Activated CD4-positive, alpha-beta T cell treated with anti-CD3 and anti-CD28 coated beads for 36 hours (primary cell): ENCODE measurements at regions not wholly inside any gene's neighbourhood (a gene's known extent, or its start where the extent isn't known, plus 50 kb on each side); places are given as distances from the start of the nearest gene placed in this dataset.
"Not testable (repeated sequence)": the region's sequence is repeated elsewhere in the genome, so short reads cannot be mapped to it uniquely, and the experiment has no call there.

Source experiments
- ATAC-seq: fragments of 200-7000 bp; cut with Tn5 transposase; one replicate; pipeline ENCODE4 v1.10.0; 2021; ENCODE audit warnings: mild to moderate bottlenecking, moderate library complexity
- CTCF ChIA-PET: fragments of 350-600 bp; sonication (Branson Sonifier 250); formaldehyde crosslinking; loops from one replicate; lab custom pipeline; 2021; ENCODE audit warnings: antibody characterized with exemption; lab: Charles Lee
- POLR2A ChIA-PET: fragments of 350-600 bp; sonication (Branson Sonifier 250); formaldehyde crosslinking; loops from one replicate; lab custom pipeline; 2021; ENCODE audit warnings: antibody characterized with exemption, inconsistent platforms; lab: Charles Lee
- DNase-seq: peaks from one replicate; pipeline ENCODE4 v3.0.0-alpha.2; 2020
- H3K27ac Mint-ChIP-seq: one replicate; pipeline ENCODE4 v1.8.0; 2021; ENCODE audit warnings: mixed read lengths
- H3K27me3 Mint-ChIP-seq: one replicate; pipeline ENCODE4 v1.8.0; 2021; ENCODE audit warnings: mixed read lengths
- H3K36me3 Mint-ChIP-seq: one replicate; pipeline ENCODE4 v1.8.0; 2021; ENCODE audit warnings: low read depth, mixed read lengths
- H3K4me1 Mint-ChIP-seq: one replicate; pipeline ENCODE4 v1.8.0; 2021; ENCODE audit warnings: mixed read lengths
- H3K4me3 Mint-ChIP-seq: one replicate; pipeline ENCODE4 v1.8.0; 2021; ENCODE audit warnings: mild to moderate bottlenecking, moderate library complexity, mixed read lengths
- H3K9me3 Mint-ChIP-seq: one replicate; pipeline ENCODE4 v1.8.0; 2021; ENCODE audit warnings: low read depth, mixed read lengths
- intact Hi-C, 2 experiments: fragments of 100-400 bp; cut with DNase I in 1 of 2; cut with micrococcal nuclease in 1 of 2; formaldehyde crosslinking; loops; one replicate each; pipeline versions ENCODE4 v1.14.2 to v1.15.1; 2022 to 2024; cut with DNase I, micrococcal nuclease

DNA sequence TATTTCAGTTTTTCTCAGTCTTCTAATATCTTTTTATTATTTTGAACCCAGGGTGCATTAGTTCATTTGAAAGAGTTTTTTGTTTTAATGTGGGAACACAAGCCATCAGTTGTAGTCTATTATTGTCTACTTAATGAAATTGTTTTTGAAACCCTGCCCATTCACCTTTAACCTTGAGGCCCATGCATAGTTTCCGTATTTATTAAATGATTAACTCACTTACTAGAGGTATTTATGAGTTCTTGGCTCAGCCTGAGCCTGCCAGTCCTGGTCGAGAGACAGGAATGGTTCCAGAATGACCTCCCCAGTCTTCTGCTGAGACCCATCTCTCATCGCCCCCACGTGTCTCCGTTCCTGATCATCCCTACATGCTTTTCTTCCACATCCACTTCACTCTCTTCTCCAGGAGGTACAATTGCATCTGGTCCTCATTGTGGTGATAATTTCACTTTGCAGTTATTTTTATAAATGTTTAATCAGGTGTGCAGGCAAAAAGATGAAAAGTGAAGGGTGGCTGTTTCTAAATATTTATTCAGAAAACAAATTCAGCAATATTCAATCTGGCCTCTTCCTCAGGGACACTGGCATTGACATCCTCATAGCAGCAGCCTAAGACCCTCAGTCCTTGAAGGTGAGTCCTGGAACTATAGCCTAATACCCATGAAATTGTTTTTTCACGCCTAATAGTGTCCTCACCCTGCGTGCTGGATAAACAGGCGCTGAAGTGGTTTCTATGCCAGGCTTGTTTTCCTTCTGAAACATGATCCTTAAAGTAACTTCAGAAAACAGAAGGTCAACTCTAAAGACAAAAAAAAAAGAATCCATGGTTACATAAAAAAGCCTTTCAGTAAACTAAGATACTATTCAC lies 112.8 kb downstream of the KDR start:
- H3K27me3 Mint-ChIP-seq, result no peaks in the 10 kb centered on the region
- ChIA-PET POLR2A (no interaction called here), CTCF (no interaction called here)
- DNase-seq (no peak), ATAC-seq (no peak)
- no peaks in the 10 kb centered on the region for H3K4me1 Mint-ChIP-seq
- no peak overlapping the region for H3K27ac Mint-ChIP-seq
- no peak overlapping the region for H3K4me3 Mint-ChIP-seq
- no peaks in the 10 kb centered on the region for H3K9me3 Mint-ChIP-seq
- intact Hi-C loops, result no loop called here
- no peaks in the 10 kb centered on the region for H3K36me3 Mint-ChIP-seq

DNA sequence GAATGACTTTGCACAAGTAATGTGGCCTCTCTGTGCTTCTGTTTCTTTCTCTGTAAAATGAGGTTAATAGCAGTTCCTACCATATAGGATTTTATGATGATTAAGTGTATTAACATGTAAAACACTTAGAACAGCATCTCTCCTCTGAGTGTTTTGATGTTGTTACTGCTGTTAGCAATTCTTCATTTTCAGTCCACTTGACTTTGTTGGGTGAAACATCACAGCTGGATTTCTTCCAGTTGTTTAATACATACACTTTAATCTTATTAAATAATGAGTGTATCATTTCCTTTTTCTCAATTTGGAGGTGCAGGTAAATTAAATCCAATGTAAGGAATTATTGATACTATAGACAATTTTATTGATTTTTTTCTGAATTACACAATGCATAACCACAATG lies 113.6 kb downstream of the KDR start:
- Mint-ChIP-seq H3K9me3 (no peaks in the 10 kb centered on the region), H3K27ac (no peak overlapping the region), H3K4me3 (no peak overlapping the region), H3K4me1 (no peaks in the 10 kb centered on the region), H3K36me3 (no peaks in the 10 kb centered on the region), H3K27me3 (no peaks in the 10 kb centered on the region)
- POLR2A ChIA-PET, result no interaction called here
- intact Hi-C loops, result no loop called here
- no peak for ATAC-seq
- DNase-seq, result no peak
- CTCF ChIA-PET, result no interaction called here

DNA sequence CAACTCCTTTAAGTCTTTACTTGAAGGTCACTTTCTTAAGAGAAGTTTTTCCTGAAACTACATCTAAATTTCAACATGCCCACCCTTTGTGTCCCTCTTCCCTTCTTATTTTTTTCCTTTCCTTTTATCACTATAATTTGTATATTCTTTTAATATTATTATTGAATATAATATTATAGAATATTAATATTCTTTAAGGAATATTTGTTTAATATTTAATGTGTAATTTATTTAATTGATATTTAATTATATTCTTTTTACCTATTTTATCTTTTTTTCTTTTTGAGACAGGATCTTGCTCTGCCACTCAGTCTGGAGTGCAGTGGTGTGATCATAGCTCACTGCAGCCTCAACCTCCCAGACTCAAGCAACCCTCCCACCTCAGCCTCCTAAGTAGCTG lies 114.8 kb downstream of the KDR start:
- no peaks in the 10 kb centered on the region for H3K4me1 Mint-ChIP-seq
- DNase-seq, result no peak
- H3K9me3 Mint-ChIP-seq, result no peaks in the 10 kb centered on the region
- no peak overlapping the region for H3K27ac Mint-ChIP-seq
- ChIA-PET POLR2A (no interaction called here), CTCF (no interaction called here)
- H3K4me3 Mint-ChIP-seq, result no peak overlapping the region
- intact Hi-C loops, result no loop called here
- no peak for ATAC-seq
- no peaks in the 10 kb centered on the region for H3K27me3 Mint-ChIP-seq
- H3K36me3 Mint-ChIP-seq, result no peaks in the 10 kb centered on the region

DNA sequence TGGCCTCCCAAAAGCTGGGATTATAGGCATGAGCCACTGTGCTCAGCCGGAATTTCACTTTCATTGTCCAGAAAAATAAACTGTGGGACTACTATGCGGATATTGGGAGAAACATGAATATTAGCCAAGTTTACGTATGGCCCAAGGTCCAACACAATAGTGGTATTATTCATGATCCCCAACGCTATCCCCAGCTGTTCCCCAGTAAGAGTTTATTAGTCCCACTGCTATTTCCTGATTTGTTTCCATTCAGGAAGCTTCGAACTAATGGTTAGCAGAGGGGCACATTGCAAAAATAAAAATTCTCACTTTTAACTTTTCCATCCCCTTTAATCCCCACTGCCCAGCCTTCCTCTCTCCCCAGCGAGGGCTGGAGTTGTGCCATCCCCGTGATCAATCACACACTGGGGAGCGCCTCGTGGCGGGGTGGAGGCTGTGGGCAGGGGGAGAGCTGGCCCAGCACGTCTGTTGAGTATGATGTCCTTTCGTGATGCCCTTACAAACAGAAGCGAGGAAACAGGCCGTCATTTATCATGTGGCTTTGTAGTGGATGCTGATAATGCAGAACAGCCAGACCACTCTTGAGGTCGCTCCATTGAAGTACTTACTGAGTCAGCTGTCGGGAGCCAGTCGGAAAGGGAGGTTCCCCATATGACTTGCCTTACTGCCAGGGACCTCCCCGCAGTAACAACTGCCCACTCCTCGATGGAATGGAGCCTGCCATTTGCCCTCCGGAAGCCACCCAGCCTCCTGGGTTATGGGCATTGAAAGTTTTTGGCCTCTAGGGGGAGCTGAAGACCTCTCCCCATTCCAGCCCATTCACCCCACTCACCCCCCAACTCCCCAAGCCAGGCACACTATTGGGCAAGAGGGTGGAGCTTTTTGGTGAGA lies 117.0 kb downstream of the KDR start:
- POLR2A ChIA-PET, result interaction anchor here (0.6 kb wide), 1 partner anchor 720 kb away, joined by 4 read pairs; no protein-coding TSS in a partner anchor
- no peak for ATAC-seq
- Mint-ChIP-seq H3K4me3 (no peak overlapping the region), H3K27me3 (no peaks in the 10 kb centered on the region), H3K9me3 (no peaks in the 10 kb centered on the region), H3K4me1 (no peaks in the 10 kb centered on the region), H3K27ac (no peak overlapping the region), H3K36me3 (no peaks in the 10 kb centered on the region)
- intact Hi-C loops, result no loop called here
- CTCF ChIA-PET, result interaction anchor here (0.5 kb wide), 1 partner anchor 228 kb away, joined by 3 read pairs; no protein-coding TSS in a partner anchor
- DNase-seq, result peak; percentile 11

DNA sequence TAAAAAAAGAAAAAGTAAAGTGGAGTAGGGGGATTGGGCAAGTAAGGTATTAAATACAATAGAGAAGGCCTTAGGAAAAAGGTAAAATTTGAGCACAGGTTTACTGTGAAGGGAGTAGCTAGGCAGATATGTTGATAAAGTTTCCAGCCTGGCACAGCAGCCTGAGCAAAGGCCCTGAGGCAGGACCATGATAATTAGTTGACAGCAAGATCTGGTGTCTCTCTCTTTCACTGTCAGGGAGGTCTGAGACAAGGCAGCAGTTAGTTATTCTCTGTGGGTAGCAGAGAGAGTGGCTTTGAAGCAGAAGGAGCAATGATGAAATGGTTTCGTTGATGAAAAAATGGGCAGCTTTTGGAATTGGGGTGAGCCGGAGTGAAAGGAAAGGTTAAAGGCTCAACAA lies 119.5 kb downstream of the KDR start:
- intact Hi-C loops, result no loop called here
- DNase-seq (no peak), ATAC-seq (no peak)
- H3K36me3 Mint-ChIP-seq, result no peaks in the 10 kb centered on the region
- no peak overlapping the region for H3K27ac Mint-ChIP-seq
- no peaks in the 10 kb centered on the region for H3K4me1 Mint-ChIP-seq
- no peak overlapping the region for H3K4me3 Mint-ChIP-seq
- peaks cover 7% of the 10 kb centered on the region for H3K27me3 Mint-ChIP-seq
- CTCF ChIA-PET, result interaction anchor here (0.6 to 0.7 kb wide), 2 partner anchors 315 to 434 kb away, joined by 3 read pairs; no protein-coding TSS in a partner anchor
- POLR2A ChIA-PET, result no interaction called here
- H3K9me3 Mint-ChIP-seq, result no peaks in the 10 kb centered on the region

DNA sequence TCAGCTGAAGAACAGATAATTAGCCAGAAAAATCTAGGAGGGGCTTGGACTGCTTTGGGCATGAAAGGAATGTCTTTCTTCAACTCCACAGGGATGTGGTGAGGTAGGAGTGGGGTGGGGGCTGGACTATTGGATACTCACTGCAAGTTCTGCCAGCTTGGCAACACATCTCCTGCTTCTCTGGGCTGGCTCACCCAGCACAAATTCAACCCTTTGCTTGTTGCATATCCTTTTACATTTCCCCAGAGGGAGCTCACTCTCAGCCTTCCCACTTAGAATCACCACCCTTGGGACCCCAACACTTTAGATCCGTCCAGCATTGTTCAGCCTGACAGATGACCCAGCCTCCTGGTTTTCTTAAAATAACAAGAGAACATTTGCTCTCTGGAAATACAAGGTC lies 120.6 kb downstream of the KDR start:
- Mint-ChIP-seq H3K27ac (no peak overlapping the region), H3K9me3 (no peaks in the 10 kb centered on the region), H3K4me3 (no peak overlapping the region), H3K36me3 (no peaks in the 10 kb centered on the region), H3K27me3 (peaks cover 12% of the 10 kb centered on the region), H3K4me1 (no peaks in the 10 kb centered on the region)
- CTCF ChIA-PET, result no interaction called here
- intact Hi-C loops, result no loop called here
- ATAC-seq (no peak), DNase-seq (no peak)
- POLR2A ChIA-PET, result no interaction called here

DNA sequence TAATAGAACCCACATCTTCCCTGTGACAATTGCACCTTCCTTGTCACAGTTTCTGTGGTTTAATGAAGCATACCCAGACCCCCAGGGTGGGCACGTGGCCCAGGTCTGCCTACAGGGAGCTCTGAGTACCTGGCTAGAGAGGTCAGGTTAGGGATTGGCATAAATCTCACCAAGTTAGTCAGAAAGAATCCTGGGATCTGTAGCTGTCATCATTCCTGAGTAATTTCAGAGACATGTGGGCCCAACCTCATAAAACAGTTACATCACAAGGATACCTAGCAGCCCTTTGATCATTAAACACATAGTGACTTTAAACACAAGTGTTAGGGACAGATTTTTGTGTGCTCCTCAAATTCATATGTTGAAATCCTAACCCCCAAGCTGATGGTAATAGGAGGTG lies 123.0 kb downstream of the KDR start:
- CTCF ChIA-PET, result no interaction called here

DNA sequence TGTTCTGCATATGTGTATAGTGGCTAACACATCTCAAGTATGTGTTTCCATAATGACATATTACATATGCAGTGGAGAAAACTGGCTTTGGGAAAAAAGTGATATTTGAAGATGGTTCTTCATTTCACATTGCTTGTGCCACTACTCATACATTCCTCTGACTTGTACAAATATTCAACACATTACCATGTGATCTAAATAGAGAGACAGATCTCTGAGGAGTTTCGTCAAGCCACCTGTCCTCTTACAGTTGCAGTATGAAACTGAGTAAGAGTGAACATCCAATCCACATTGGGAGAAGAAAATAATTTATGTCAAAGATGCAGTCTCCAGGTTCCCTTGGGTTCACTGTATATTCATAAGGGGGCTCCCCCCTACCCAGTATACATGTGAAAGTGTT lies 123.9 kb downstream of the KDR start:
- no peak for DNase-seq
- POLR2A ChIA-PET, result no interaction called here
- CTCF ChIA-PET, result no interaction called here
- H3K9me3 Mint-ChIP-seq, result no peaks in the 10 kb centered on the region
- H3K4me3 Mint-ChIP-seq, result no peak overlapping the region
- H3K27me3 Mint-ChIP-seq, result peaks cover 16% of the 10 kb centered on the region
- no peak for ATAC-seq
- no peaks in the 10 kb centered on the region for H3K4me1 Mint-ChIP-seq
- no peak overlapping the region for H3K27ac Mint-ChIP-seq
- intact Hi-C loops, result no loop called here
- H3K36me3 Mint-ChIP-seq, result no peaks in the 10 kb centered on the region

More for the DNA sequence above, 123.0 kb downstream of the KDR start:
- Mint-ChIP-seq H3K4me3 (no peak overlapping the region), H3K27ac (no peak overlapping the region), H3K4me1 (no peaks in the 10 kb centered on the region), H3K27me3 (peaks cover 16% of the 10 kb centered on the region), H3K36me3 (no peaks in the 10 kb centered on the region), H3K9me3 (no peaks in the 10 kb centered on the region)
- intact Hi-C loops, result no loop called here
- POLR2A ChIA-PET, result no interaction called here
- no peak for ATAC-seq
- no peak for DNase-seq

DNA sequence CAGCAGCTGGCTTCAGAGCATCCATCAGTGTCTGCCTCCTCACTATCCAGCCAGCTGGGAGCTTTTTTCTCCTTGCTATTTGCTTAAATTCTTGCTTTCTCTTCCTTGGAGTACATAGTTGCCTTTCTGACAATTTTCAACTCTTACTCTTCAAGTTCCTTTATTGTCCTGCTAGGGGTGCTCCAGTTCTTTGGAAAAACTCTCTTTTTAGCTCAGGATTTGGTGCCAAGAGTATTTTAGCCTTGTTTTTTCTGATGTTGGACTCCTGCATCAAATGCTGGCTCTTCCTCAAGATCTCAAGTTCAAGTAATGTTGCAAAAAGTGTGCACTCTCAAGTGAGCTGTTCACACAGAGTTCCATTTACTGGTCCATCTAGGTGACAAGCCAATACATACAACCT lies 126.4 kb downstream of the KDR start:
- peaks cover 20% of the 10 kb centered on the region for H3K27me3 Mint-ChIP-seq

DNA sequence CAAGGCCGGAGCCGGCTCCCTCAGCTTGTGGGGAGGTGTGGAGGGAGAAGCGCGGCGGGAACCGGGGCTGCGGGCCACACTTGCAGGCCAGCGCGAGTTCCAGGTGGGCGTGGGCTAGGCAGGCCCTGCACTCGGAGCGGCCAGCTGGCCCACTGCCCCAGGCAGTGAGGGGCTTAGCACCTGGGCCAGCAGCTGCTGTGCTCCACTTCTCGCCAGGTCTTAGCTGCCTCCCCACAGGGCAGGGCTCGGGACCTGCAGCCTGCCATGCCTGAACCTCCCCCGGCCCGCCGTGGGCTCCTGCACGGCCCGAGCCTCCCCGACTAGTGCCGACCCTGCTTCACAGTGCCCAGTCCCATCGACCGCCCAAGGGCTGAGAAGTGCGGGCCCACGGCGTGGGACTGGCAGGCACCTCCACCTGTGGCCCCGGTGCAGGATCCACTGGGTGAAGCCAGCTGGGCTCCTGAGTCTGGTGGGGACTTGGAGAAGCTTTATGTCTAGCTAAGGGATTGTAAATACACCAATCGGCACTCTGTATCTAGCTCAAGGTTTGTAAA lies 131.8 kb downstream of the KDR start:
- intact Hi-C loops, H3K27ac Mint-ChIP-seq, DNase-seq, CTCF ChIA-PET, H3K36me3 Mint-ChIP-seq, H3K9me3 Mint-ChIP-seq, H3K4me1 Mint-ChIP-seq, H3K27me3 Mint-ChIP-seq, H3K4me3 Mint-ChIP-seq, POLR2A ChIA-PET, ATAC-seq: not testable (repeated sequence)

More for the DNA sequence above, 126.4 kb downstream of the KDR start:
- DNase-seq (no peak), ATAC-seq (no peak)
- no peak overlapping the region for H3K4me3 Mint-ChIP-seq
- no peaks in the 10 kb centered on the region for H3K9me3 Mint-ChIP-seq
- no peaks in the 10 kb centered on the region for H3K36me3 Mint-ChIP-seq
- ChIA-PET CTCF (interaction anchor here (0.6 to 1.3 kb wide), 2 partner anchors 9 to 688 kb away, joined by 3 read pairs; no protein-coding TSS in a partner anchor), POLR2A (no interaction called here)
- intact Hi-C loops, result no loop called here
- no peaks in the 10 kb centered on the region for H3K4me1 Mint-ChIP-seq
- no peak overlapping the region for H3K27ac Mint-ChIP-seq

DNA sequence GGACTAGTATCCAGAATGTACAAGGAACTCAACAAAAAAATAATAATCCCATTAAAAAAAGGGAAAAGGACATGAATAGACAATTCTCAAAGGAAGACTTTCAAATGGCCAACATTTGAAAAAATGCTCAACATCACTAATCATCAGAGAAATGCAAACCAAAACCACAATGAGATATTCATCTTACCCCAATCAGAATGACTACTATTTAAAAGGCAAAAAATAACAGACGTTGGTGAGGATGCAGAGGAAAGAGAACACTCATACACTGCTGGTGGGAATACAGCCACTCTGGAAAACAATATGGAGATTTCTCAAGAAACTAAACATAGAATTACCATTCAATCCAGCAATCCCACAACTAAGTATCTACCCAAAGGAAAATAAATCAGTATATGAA lies 133.1 kb downstream of the KDR start:
- ChIA-PET CTCF (no interaction called here), POLR2A (no interaction called here)
- ATAC-seq, result no peak

More for the DNA sequence above, 133.1 kb downstream of the KDR start:
- no peak overlapping the region for H3K27ac Mint-ChIP-seq
- peaks cover 14% of the 10 kb centered on the region for H3K9me3 Mint-ChIP-seq
- DNase-seq, result no peak
- intact Hi-C loops, result no loop called here
- peaks cover 6% of the 10 kb centered on the region for H3K27me3 Mint-ChIP-seq
- peaks cover 2% of the 10 kb centered on the region for H3K36me3 Mint-ChIP-seq
- no peaks in the 10 kb centered on the region for H3K4me1 Mint-ChIP-seq
- H3K4me3 Mint-ChIP-seq, result no peak overlapping the region
